ENCODE measurements at regions not wholly inside any gene's neighbourhood (a gene's known extent, or its start where the extent isn't known, plus 50 kb on each side); places are given as distances from the start of the nearest gene placed in this dataset.

DNA sequence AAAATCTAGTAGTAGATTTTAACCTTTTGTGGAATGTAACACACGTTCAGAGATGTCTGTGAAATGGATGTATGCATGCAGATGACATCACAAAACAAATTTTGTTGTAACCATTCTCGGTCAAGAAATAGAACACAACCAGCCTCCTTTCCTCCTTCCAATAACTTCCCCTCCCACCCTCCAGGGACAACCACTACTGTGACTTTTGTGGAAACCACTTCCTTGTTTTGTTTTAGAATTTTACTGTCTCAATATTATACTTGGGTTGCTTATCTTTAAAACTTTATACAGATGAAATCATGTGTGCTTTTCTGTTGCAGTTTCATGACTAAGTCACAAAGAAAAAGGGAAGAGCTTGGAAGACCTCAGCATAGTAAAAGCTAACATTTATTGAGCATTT lies 189.4 kb upstream of the NCAM1 start:
- no peak for TF ChIP-seq CTCF (IDR thresholded peaks at IDR 0.05; ENCODE audit: low read length, missing control alignments)
- H3K4me3 ChIP-seq (replicated peaks; ENCODE audit: low read depth, low read length): no peak overlapping the region
- DNase-seq (ENCODE audit: low read depth): no peak

DNA sequence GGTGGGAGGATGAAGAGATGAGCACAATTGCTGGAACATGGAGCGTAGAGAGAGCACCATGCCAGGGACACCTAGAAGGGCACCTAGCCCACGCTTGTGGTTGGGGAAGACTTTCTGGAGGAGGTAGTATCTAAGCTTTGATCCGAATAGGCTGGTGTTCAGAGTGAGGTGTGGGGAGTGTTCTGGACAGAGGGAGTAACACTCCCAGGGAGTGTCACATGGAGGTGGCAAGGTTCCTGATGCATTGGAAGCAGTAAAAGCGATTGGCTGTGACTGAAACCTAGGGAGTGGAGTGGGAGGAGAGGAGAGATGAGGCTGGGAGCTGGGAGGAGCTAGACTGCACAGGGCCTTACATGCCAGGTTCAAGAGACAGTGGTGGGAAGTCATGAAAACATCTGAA lies 188.0 kb upstream of the NCAM1 start:
- no peak for DNase-seq (ENCODE audit: low read depth)
- no peak overlapping the region for H3K4me3 ChIP-seq (replicated peaks; ENCODE audit: low read depth, low read length)
- no peak for TF ChIP-seq CTCF (IDR thresholded peaks at IDR 0.05; ENCODE audit: low read length, missing control alignments)

- no peak overlapping the region for H3K4me3 ChIP-seq (replicated peaks; ENCODE audit: low read depth, low read length)
- no peak for TF ChIP-seq CTCF (IDR thresholded peaks at IDR 0.05; ENCODE audit: low read length, missing control alignments)
Measured at GRCh38 chr11:112776834-112777233, 184.4 kb upstream of the NCAM1 start.

DNA sequence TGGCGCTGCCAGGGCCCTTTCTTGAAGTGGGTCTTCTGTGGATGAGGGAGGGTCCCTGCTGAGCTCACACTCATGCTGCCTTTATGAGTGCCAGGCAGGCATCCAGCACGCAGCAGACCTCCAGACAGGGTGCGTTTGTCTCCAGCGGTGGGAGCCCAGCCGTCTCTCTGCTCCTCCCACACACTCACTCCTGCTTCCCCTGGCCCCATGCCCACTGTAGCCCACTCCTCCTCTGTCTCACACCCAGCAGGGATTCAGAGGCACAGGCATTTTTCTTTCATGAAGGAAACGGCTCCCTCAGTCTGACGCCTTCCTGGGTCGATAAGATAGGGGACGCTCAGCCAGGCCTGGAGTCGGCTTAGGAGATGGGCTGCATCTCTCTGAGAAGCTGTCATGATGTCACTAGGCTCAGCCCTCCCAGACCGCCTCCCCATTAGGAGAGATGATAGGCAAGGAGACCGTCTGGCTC lies 183.9 kb upstream of the NCAM1 start:
- DNase-seq (ENCODE audit: low read depth): peak; percentile 18
- no peak for TF ChIP-seq CTCF (IDR thresholded peaks at IDR 0.05; ENCODE audit: low read length, missing control alignments)
- no peak overlapping the region for H3K4me3 ChIP-seq (replicated peaks; ENCODE audit: low read depth, low read length)

More at GRCh38 chr11:112776834-112777233, 184.4 kb upstream of the NCAM1 start:
- DNase-seq (ENCODE audit: low read depth): no peak

- no peak for DNase-seq (ENCODE audit: low read depth)
- TF ChIP-seq CTCF (IDR thresholded peaks at IDR 0.05; ENCODE audit: low read length, missing control alignments): no peak
- no peak overlapping the region for H3K4me3 ChIP-seq (replicated peaks; ENCODE audit: low read depth, low read length)
Measured at GRCh38 chr11:112778091-112778876, 182.9 kb upstream of the NCAM1 start.

DNA sequence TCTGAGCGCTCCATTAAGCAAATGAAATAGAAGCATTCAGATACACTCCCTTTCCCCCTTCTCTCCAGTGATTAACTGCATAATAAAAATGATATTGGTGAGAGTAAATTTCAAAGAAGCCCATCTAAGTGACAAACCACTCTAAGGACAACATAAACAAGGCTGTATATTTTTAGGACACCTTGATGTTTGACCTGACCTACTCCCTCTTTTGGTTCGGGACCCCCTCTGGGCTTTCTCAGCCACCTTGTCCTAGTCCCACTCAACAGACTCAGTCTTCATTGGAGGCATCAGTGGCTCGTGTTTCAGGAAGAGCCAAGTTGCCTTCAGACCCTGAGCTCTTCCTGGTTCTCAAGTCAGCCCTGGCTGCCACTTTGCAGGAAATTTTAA lies 182.3 kb upstream of the NCAM1 start:
- H3K4me3 ChIP-seq (replicated peaks; ENCODE audit: low read depth, low read length): no peak overlapping the region
- no peak for TF ChIP-seq CTCF (IDR thresholded peaks at IDR 0.05; ENCODE audit: low read length, missing control alignments)

More for the DNA sequence above, 182.3 kb upstream of the NCAM1 start:
- no peak for DNase-seq (ENCODE audit: low read depth)
